HTR-8/SVneo (cell line): ENCODE measurements at regions not wholly inside any gene's neighbourhood (a gene's known extent, or its start where the extent isn't known, plus 50 kb on each side); places are given as distances from the start of the nearest gene placed in this dataset.
A peak's percentile ranks its signal among the peaks of the same experiment; 100 is the strongest.

Source experiments
- DNase-seq: peaks from one replicate; pipeline ENCODE4 v3.0.0; 2011; ENCODE audit warnings: low spot score, mixed read lengths; ENCODE audit not compliant: insufficient read length
- FAIRE-seq: peaks from 2 replicates; lab custom pipeline; 2011; peaks lifted over from hg19 to GRCh38; lab: Jason Lieb, UNC

- no peak for FAIRE-seq
- no peak for DNase-seq
Measured at GRCh38 chr4:133777661-133778060, 423.9 kb downstream of the PABPC4L start.

- FAIRE-seq (no peak), DNase-seq (no peak)
Measured at GRCh38 chr4:133776961-133777360, 424.6 kb downstream of the PABPC4L start.

GRCh38 chr4:133776503-133776902, 425.1 kb downstream of the PABPC4L start:
- no peak for DNase-seq

GRCh38 chr4:133775881-133776280, 425.7 kb downstream of the PABPC4L start:
- DNase-seq (no peak), FAIRE-seq (no peak)

More at GRCh38 chr4:133776503-133776902, 425.1 kb downstream of the PABPC4L start:
- FAIRE-seq, result no peak

- no peak for FAIRE-seq
- no peak for DNase-seq
Measured at GRCh38 chr4:133775469-133775868, 426.1 kb downstream of the PABPC4L start.

- FAIRE-seq, result no peak
- DNase-seq, result no peak
Measured at GRCh38 chr4:133759428-133759827, 442.2 kb downstream of the PABPC4L start.

GRCh38 chr4:133741766-133742165, 459.8 kb downstream of the PABPC4L start:
- DNase-seq (no peak), FAIRE-seq (no peak)

GRCh38 chr4:133720001-133720400, 481.6 kb downstream of the PABPC4L start:
- FAIRE-seq (no peak), DNase-seq (no peak)

GRCh38 chr4:133719098-133719497, 482.5 kb downstream of the PABPC4L start:
- DNase-seq (no peak), FAIRE-seq (no peak)

- DNase-seq, result no peak
Measured at GRCh38 chr4:133714211-133714610, 487.4 kb downstream of the PABPC4L start.

GRCh38 chr4:133713340-133713739, 488.2 kb downstream of the PABPC4L start:
- FAIRE-seq, result no peak

More at GRCh38 chr4:133714211-133714610, 487.4 kb downstream of the PABPC4L start:
- FAIRE-seq, result no peak

GRCh38 chr4:133711817-133712216, 489.8 kb downstream of the PABPC4L start:
- DNase-seq, result peak; percentile 45

More at GRCh38 chr4:133713340-133713739, 488.2 kb downstream of the PABPC4L start:
- no peak for DNase-seq

GRCh38 chr4:133694416-133694815, 507.2 kb downstream of the PABPC4L start:
- no peak for DNase-seq

More at GRCh38 chr4:133711817-133712216, 489.8 kb downstream of the PABPC4L start:
- FAIRE-seq, result peak; percentile 80

GRCh38 chr4:133683967-133684366, 517.6 kb downstream of the PABPC4L start:
- FAIRE-seq (no peak), DNase-seq (no peak)

More at GRCh38 chr4:133694416-133694815, 507.2 kb downstream of the PABPC4L start:
- FAIRE-seq, result no peak

- DNase-seq (no peak), FAIRE-seq (no peak)
Measured at GRCh38 chr4:133668061-133668851, 519.2 kb downstream of the PCDH10 start.

GRCh38 chr4:133647206-133647605, 498.1 kb downstream of the PCDH10 start:
- no peak for FAIRE-seq
- DNase-seq, result no peak

- FAIRE-seq, result no peak
- DNase-seq, result no peak
Measured at GRCh38 chr4:133641191-133641590, 492.1 kb downstream of the PCDH10 start.

GRCh38 chr4:133638751-133639150, 489.7 kb downstream of the PCDH10 start:
- FAIRE-seq (no peak), DNase-seq (no peak)

GRCh38 chr4:133637161-133637560, 488.1 kb downstream of the PCDH10 start:
- no peak for DNase-seq

GRCh38 chr4:133624744-133625143, 475.6 kb downstream of the PCDH10 start:
- FAIRE-seq, result no peak
- no peak for DNase-seq

More at GRCh38 chr4:133637161-133637560, 488.1 kb downstream of the PCDH10 start:
- no peak for FAIRE-seq

GRCh38 chr4:133623847-133624246, 474.8 kb downstream of the PCDH10 start:
- no peak for FAIRE-seq
- no peak for DNase-seq

GRCh38 chr4:133621628-133622027, 472.5 kb downstream of the PCDH10 start:
- FAIRE-seq, result no peak

More at GRCh38 chr4:133621628-133622027, 472.5 kb downstream of the PCDH10 start:
- DNase-seq, result no peak
